GM12878 (cell line): ENCODE measurements at regions not wholly inside any gene's neighbourhood (a gene's known extent, or its start where the extent isn't known, plus 50 kb on each side); places are given as distances from the start of the nearest gene placed in this dataset.

ENCODE experiments used
- BMI1 ChIP-seq: fragments of 450-650 bp; IDR thresholded peaks from 2 replicates; pipeline ENCODE4 v1.6.1; 2016; ENCODE audit warnings: mild to moderate bottlenecking, moderate library complexity, borderline replicate concordance
- CHD4 ChIP-seq: fragments of 200-600 bp; sonication (generic); IDR thresholded peaks from 2 replicates; pipeline ENCODE4 v1.6.1; 2016; ENCODE audit warnings: mild to moderate bottlenecking
- HDAC6 ChIP-seq: fragments of 200-600 bp; sonication (generic); IDR thresholded peaks from one replicate; pipeline ENCODE4 v1.8.0; 2017; ENCODE audit warnings: antibody characterized with exemption; ENCODE audit not compliant: unreplicated experiment
- MEF2A ChIP-seq: IDR thresholded peaks from 2 replicates; pipeline ENCODE4 v1.6.1; 2011; ENCODE audit warnings: low read depth, mild to moderate bottlenecking, low read length, moderate library complexity; ENCODE audit not compliant: insufficient read depth
- MTA2 ChIP-seq: fragments of 450-650 bp; IDR thresholded peaks from 2 replicates; pipeline ENCODE4 v1.6.1; 2016; ENCODE audit warnings: low read depth, mild to moderate bottlenecking, moderate library complexity
- MYC ChIP-seq: IDR thresholded peaks from 2 replicates; pipeline ENCODE4 v1.6.1; 2011; ENCODE audit warnings: mild to moderate bottlenecking, low read length, moderate library complexity, inconsistent platforms; ENCODE audit not compliant: insufficient read depth, insufficient replicate concordance, insufficient read length, severe bottlenecking
- NFIC ChIP-seq: IDR thresholded peaks from 2 replicates; pipeline ENCODE4 v1.6.1; 2012; ENCODE audit warnings: low read depth, mild to moderate bottlenecking, inconsistent platforms, low read length, moderate library complexity
- NR2C2 ChIP-seq: IDR thresholded peaks from 2 replicates; pipeline ENCODE4 v1.6.1; 2011; ENCODE audit warnings: borderline replicate concordance, low read depth; ENCODE audit not compliant: control insufficient read depth, insufficient read length
- POLR2A ChIP-seq: IDR thresholded peaks from 2 replicates; pipeline ENCODE4 v1.6.1; 2011; ENCODE audit warnings: low read depth, mild to moderate bottlenecking, low read length
- RFX5 ChIP-seq: IDR thresholded peaks from 2 replicates; pipeline ENCODE4 v1.6.1; 2011; ENCODE audit warnings: low read depth, low read length, improper control_type of control experiment
- TCF12 ChIP-seq: IDR thresholded peaks from 2 replicates; pipeline ENCODE4 v1.6.1; 2011; ENCODE audit warnings: low read depth, mild to moderate bottlenecking, low read length
- TF ChIP-seq, protein P1 (sequence below), 3 experiments: IDR thresholded peaks in 2 of 3; conservative IDR thresholded peaks in 1 of 3; 2 replicates each; pipeline ENCODE4 v1.5.1; 2011; ENCODE audit warnings: low read depth in 3 of 3, low read length in 3 of 3, mild to moderate bottlenecking in 3 of 3, control low read depth in 2 of 3, moderate library complexity in 2 of 3, inconsistent platforms in 1 of 3, mixed read lengths in 1 of 3; ENCODE audit not compliant: control insufficient read depth in 2 of 3, insufficient read depth in 1 of 3; ENCODE audit errors: extremely low read depth in 1 of 3
- TF ChIP-seq, protein P2 (sequence below): fragments of 450-650 bp; IDR thresholded peaks from 2 replicates; pipeline ENCODE4 v1.6.1; 2016; ENCODE audit warnings: mild to moderate bottlenecking

DNA sequence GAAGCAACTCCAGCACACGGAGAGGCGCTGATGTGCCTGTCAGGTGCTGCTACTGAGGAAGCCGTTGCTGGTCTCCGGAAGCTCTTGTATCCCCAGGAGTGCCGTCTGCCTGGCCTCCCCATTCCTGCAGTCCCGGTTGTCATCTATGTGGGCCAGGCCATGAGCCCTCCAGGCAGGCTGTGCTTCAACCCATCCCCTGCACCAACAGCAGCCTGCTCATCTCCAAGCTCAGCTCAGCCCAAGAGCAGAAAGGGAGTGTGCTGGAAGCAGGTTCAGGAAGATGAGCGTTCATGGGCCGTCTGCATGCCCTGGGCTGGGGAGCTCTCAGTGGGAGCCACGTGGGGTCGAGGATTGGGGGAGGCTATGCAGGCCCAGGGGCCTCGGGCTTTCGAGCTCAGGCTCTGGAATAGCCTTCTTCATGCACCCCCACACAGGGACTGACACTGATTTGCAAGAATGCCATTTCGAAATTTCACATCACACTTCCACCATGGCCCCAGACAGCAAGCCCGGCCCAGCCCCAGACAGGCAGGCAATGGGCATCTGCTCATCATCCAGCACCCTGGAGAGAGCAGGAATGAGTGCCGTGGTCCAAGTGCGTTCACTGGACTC is 164.5 kb downstream of the KIF26A start:
- TF ChIP-seq RFX5 (no peak), MTA2 (no peak), HDAC6 (no peak), TCF12 (no peak), POLR2A (no peak), NFIC (no peak), MYC (no peak), CHD4 (no peak), BMI1 (no peak), MEF2A (no peak), NR2C2 (no peak)
- TF ChIP-seq, protein P1, sequence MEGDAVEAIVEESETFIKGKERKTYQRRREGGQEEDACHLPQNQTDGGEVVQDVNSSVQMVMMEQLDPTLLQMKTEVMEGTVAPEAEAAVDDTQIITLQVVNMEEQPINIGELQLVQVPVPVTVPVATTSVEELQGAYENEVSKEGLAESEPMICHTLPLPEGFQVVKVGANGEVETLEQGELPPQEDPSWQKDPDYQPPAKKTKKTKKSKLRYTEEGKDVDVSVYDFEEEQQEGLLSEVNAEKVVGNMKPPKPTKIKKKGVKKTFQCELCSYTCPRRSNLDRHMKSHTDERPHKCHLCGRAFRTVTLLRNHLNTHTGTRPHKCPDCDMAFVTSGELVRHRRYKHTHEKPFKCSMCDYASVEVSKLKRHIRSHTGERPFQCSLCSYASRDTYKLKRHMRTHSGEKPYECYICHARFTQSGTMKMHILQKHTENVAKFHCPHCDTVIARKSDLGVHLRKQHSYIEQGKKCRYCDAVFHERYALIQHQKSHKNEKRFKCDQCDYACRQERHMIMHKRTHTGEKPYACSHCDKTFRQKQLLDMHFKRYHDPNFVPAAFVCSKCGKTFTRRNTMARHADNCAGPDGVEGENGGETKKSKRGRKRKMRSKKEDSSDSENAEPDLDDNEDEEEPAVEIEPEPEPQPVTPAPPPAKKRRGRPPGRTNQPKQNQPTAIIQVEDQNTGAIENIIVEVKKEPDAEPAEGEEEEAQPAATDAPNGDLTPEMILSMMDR (IDR thresholded peaks at IDR 0.05 in 2 of 3, conservative IDR thresholded peaks at IDR 0.05 in 1 of 3; ENCODE audit: control insufficient read depth in 2 of 3, extremely low read depth in 1 of 3, insufficient read depth in 1 of 3, low read depth in 3 of 3, low read length in 3 of 3): no peak
- TF ChIP-seq, protein P2, sequence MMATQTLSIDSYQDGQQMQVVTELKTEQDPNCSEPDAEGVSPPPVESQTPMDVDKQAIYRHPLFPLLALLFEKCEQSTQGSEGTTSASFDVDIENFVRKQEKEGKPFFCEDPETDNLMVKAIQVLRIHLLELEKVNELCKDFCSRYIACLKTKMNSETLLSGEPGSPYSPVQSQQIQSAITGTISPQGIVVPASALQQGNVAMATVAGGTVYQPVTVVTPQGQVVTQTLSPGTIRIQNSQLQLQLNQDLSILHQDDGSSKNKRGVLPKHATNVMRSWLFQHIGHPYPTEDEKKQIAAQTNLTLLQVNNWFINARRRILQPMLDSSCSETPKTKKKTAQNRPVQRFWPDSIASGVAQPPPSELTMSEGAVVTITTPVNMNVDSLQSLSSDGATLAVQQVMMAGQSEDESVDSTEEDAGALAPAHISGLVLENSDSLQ: no peak
